HCT116 (cell line): ENCODE measurements at regions not wholly inside any gene's neighbourhood (a gene's known extent, or its start where the extent isn't known, plus 50 kb on each side); places are given as distances from the start of the nearest gene placed in this dataset.

Experiments used
- ATAC-seq: fragments of 200-7000 bp; cut with Tn5 transposase; 2 replicates; pipeline ENCODE4 v1.9.1; 2020; ENCODE audit warnings: mild to moderate bottlenecking, moderate library complexity
- BruUV-seq: library from RNA; stranded (reverse); fragments of 400-500 nt; replicated peaks from 2 replicates; lab custom pipeline; 2021; lab: Mats Ljungman, UMichigan
- CTCF ChIA-PET: fragments of 300-600 bp; sonication (Branson Sonifier 250); formaldehyde crosslinking; loops from one replicate; lab custom pipeline; 2021; ENCODE audit warnings: antibody characterized with exemption; lab: Charles Lee
- POLR2A ChIA-PET: fragments of 300-600, 350-600 bp; sonication (Branson Sonifier 250); formaldehyde crosslinking; loops from one replicate; lab custom pipeline; 2021; ENCODE audit warnings: antibody characterized with exemption; lab: Charles Lee
- RAD21 ChIA-PET, 2 experiments: fragments of 300-600 bp; sonication (Branson Sonifier 250); formaldehyde crosslinking; loops; one replicate each; lab custom pipeline; 2023; ENCODE audit warnings: low total read pairs in 2 of 2; ENCODE audit not compliant: uncharacterized antibody in 2 of 2, unreplicated experiment in 2 of 2, low non-redundant PET in 1 of 2; lab: Charles Lee
- DNase-seq: peaks from one replicate; pipeline ENCODE4 v3.0.0-alpha.2; 2010; ENCODE audit warnings: low read depth, low spot score
- H2AFZ ChIP-seq: fragments of 200-600 bp; shearing (Covaris generic), sonication (generic); 2 replicates; pipeline ENCODE4 v1.6.1; 2017; ENCODE audit warnings: low read depth, mixed run types, mixed read lengths, antibody characterized with exemption, low read length; ENCODE audit not compliant: poor library complexity, severe bottlenecking
- H3K27ac ChIP-seq: 2 replicates; pipeline ENCODE4 v1.5.1; 2012; ENCODE audit warnings: low read depth, low read length
- H3K27me3 ChIP-seq: fragments of 200-600 bp; sonication (generic); 2 replicates; pipeline ENCODE4 v1.6.1; 2016; ENCODE audit warnings: mixed run types, low read length, mixed read lengths; ENCODE audit not compliant: insufficient read depth
- H3K36me3 ChIP-seq, 2 experiments: fragments of 200-500 bp in 1 of 2; fragments of 200-600 bp in 1 of 2; sonication (Bioruptor generic) in 1 of 2; sonication (generic) in 1 of 2; 2 replicates each; pipeline versions ENCODE4 v1.5.1 to v1.6.1; 2014 to 2016; ENCODE audit warnings: low read length in 2 of 2, inconsistent platforms in 1 of 2, mixed read lengths in 1 of 2, mixed run types in 1 of 2; ENCODE audit not compliant: insufficient read depth in 2 of 2, control insufficient read depth in 1 of 2
- H3K4me1 ChIP-seq, 2 experiments: fragments of 200-600 bp in 1 of 2; sonication (generic) in 1 of 2; 2 replicates each; pipeline versions ENCODE4 v1.5.1 to v1.6.1; 2012 to 2017; ENCODE audit warnings: low read length in 2 of 2, inconsistent platforms in 1 of 2, mild to moderate bottlenecking in 1 of 2, mixed read lengths in 1 of 2, mixed run types in 1 of 2, moderate library complexity in 1 of 2; ENCODE audit not compliant: insufficient read depth in 2 of 2, control insufficient read depth in 1 of 2
- H3K4me2 ChIP-seq: fragments of 200-600 bp; sonication (generic); 2 replicates; pipeline ENCODE4 v1.6.1; 2017; ENCODE audit warnings: mixed run types, low read length, mixed read lengths
- H3K4me3 ChIP-seq, 2 experiments: fragments of 200-600 bp in 1 of 2; sonication (generic) in 1 of 2; replicated peaks in 1 of 2; 2 replicates each; pipeline ENCODE4 v1.5.1; 2011 to 2016; ENCODE audit warnings: low read length in 2 of 2, control low read depth in 1 of 2, low read depth in 1 of 2, mild to moderate bottlenecking in 1 of 2, mixed read lengths in 1 of 2, mixed run types in 1 of 2
- H3K79me2 ChIP-seq: fragments of 200-600 bp; sonication (generic); 2 replicates; pipeline ENCODE4 v1.6.1; 2017; ENCODE audit warnings: mild to moderate bottlenecking, mixed run types, low read length, moderate library complexity, mixed read lengths; ENCODE audit not compliant: insufficient read depth
- H3K9ac ChIP-seq: fragments of 200-600 bp; sonication (generic); 2 replicates; pipeline ENCODE4 v1.6.1; 2016; ENCODE audit warnings: low read length, mixed read lengths
- H3K9me2 ChIP-seq: fragments of 200-600 bp; sonication (generic), shearing (Covaris generic); 2 replicates; pipeline ENCODE4 v1.6.1; 2017; ENCODE audit warnings: mixed run types, mild to moderate bottlenecking, moderate library complexity; ENCODE audit not compliant: insufficient read depth
- H3K9me3 ChIP-seq, 2 experiments: fragments of 200-500 bp in 1 of 2; fragments of 200-600 bp in 1 of 2; sonication (Bioruptor generic) in 1 of 2; sonication (generic) in 1 of 2; 2 replicates each; pipeline ENCODE4 v1.6.1; 2014 to 2017; ENCODE audit warnings: low read length in 2 of 2, mixed read lengths in 2 of 2, inconsistent platforms in 1 of 2, low read depth in 1 of 2, mild to moderate bottlenecking in 1 of 2, mixed run types in 1 of 2, moderate library complexity in 1 of 2; ENCODE audit not compliant: control insufficient read depth in 1 of 2, insufficient read depth in 1 of 2
- H4K20me1 ChIP-seq: fragments of 200-600 bp; sonication (generic), shearing (Covaris generic); 2 replicates; pipeline ENCODE4 v1.6.1; 2017; ENCODE audit warnings: mixed run types, mild to moderate bottlenecking, moderate library complexity; ENCODE audit not compliant: insufficient read depth
- CEBPB ChIP-seq: IDR thresholded peaks from 2 replicates; pipeline ENCODE4 v1.6.1; 2012; ENCODE audit warnings: low read depth
- CTCF ChIP-seq, 3 experiments: fragments of 200-600 bp in 1 of 3; sonication (generic) in 1 of 3; IDR thresholded peaks in 2 of 3; conservative IDR thresholded peaks in 1 of 3; 2 replicates each; pipeline ENCODE4 v1.5.1; 2012 to 2017; ENCODE audit warnings: low read depth in 2 of 3, low read length in 2 of 3, antibody characterized with exemption in 1 of 3, borderline replicate concordance in 1 of 3, control low read depth in 1 of 3, mild to moderate bottlenecking in 1 of 3, mixed read lengths in 1 of 3, mixed run types in 1 of 3, moderate library complexity in 1 of 3; ENCODE audit not compliant: insufficient read depth in 1 of 3
- EGR1 ChIP-seq: IDR thresholded peaks from 2 replicates; pipeline ENCODE4 v1.6.1; 2012; ENCODE audit warnings: low read depth
- ELF1 ChIP-seq: IDR thresholded peaks from 2 replicates; pipeline ENCODE4 v1.6.1; 2012; ENCODE audit warnings: low read depth, borderline replicate concordance
- EZH2 ChIP-seq: fragments of 200-600 bp; sonication (generic); IDR thresholded peaks from 2 replicates; pipeline ENCODE4 v1.6.1; 2017; ENCODE audit warnings: antibody characterized with exemption, mixed run types
- EZH2phosphoT487 ChIP-seq: fragments of 200-600 bp; IDR thresholded peaks from 2 replicates; pipeline ENCODE4 v1.6.1; 2018; ENCODE audit warnings: antibody characterized with exemption, borderline replicate concordance
- JUND ChIP-seq: IDR thresholded peaks from 2 replicates; pipeline ENCODE4 v1.6.1; 2012
- MAX ChIP-seq: IDR thresholded peaks from 2 replicates; pipeline ENCODE4 v1.6.1; 2012
- POLR2A ChIP-seq: IDR thresholded peaks from 2 replicates; pipeline ENCODE4 v1.7.0; 2011; ENCODE audit warnings: borderline replicate concordance; ENCODE audit not compliant: insufficient read depth, insufficient read length; ENCODE audit errors: extremely low read depth
- POLR2AphosphoS5 ChIP-seq: IDR thresholded peaks from 2 replicates; pipeline ENCODE4 v1.6.1; 2011; ENCODE audit warnings: mild to moderate bottlenecking, low read depth, low read length, moderate library complexity
- RAD21 ChIP-seq: IDR thresholded peaks from 2 replicates; pipeline ENCODE4 v1.6.1; 2012; ENCODE audit warnings: low read depth, mild to moderate bottlenecking
- REST ChIP-seq: IDR thresholded peaks from 2 replicates; pipeline ENCODE4 v1.6.1; 2012; ENCODE audit warnings: low read depth
- SIN3A ChIP-seq: IDR thresholded peaks from 2 replicates; pipeline ENCODE4 v1.6.1; 2012; ENCODE audit warnings: low read depth
- SP1 ChIP-seq: IDR thresholded peaks from 2 replicates; pipeline ENCODE4 v1.6.1; 2012; ENCODE audit warnings: low read depth
- TCF7L2 ChIP-seq: IDR thresholded peaks from 2 replicates; pipeline ENCODE4 v1.7.0; 2011; ENCODE audit warnings: borderline replicate concordance, inconsistent platforms; ENCODE audit not compliant: insufficient read depth, insufficient read length; ENCODE audit errors: extremely low read depth
- YY1 ChIP-seq: IDR thresholded peaks from 2 replicates; pipeline ENCODE4 v1.6.1; 2011; ENCODE audit warnings: low read length, low read depth, moderate library complexity, mild to moderate bottlenecking; ENCODE audit not compliant: insufficient replicate concordance; ENCODE audit errors: extremely low read depth
- ZBTB33 ChIP-seq: IDR thresholded peaks from 2 replicates; pipeline ENCODE4 v1.6.1; 2011; ENCODE audit warnings: mild to moderate bottlenecking, low read length, moderate library complexity; ENCODE audit not compliant: insufficient replicate concordance; ENCODE audit errors: extremely low read depth
- ZFX ChIP-seq: fragments of 450-650 bp; IDR thresholded peaks from 2 replicates; pipeline ENCODE4 v1.6.1; 2017
- intact Hi-C: fragments of 100-400 bp; cut with micrococcal nuclease; formaldehyde crosslinking; loops from 2 replicates; pipeline ENCODE4 v1.10.0; 2022

- TF ChIP-seq MAX = no peak
These were observed 391.0 kb downstream of the CBLN4 start (continued) for GRCh38 chr20:55614220-55614757.

GRCh38 chr20:55610756-55611155, 394.6 kb downstream of the CBLN4 start:
- POLR2A ChIA-PET = no interaction called here
- H3K27ac ChIP-seq = no peak overlapping the region
- RAD21 ChIA-PET = no interaction called here
- no peaks in the 10 kb centered on the region for H3K79me2 ChIP-seq
- H4K20me1 ChIP-seq = no peaks in the 10 kb centered on the region
- intact Hi-C loops = no loop called here
- TF ChIP-seq ZBTB33 = no peak
- no peak for TF ChIP-seq TCF7L2
- TF ChIP-seq POLR2A = no peak
- no peak for TF ChIP-seq SP1
- no peak for TF ChIP-seq MAX
- TF ChIP-seq RAD21 = no peak
- TF ChIP-seq REST = no peak
- TF ChIP-seq JUND = no peak
- TF ChIP-seq EZH2phosphoT487 = no peak
- no peak for TF ChIP-seq CEBPB
- no peak for TF ChIP-seq CTCF (IDR thresholded peaks at IDR 0.05 in 2 of 3, conservative IDR thresholded peaks at IDR 0.05 in 1 of 3; ENCODE audit: borderline replicate concordance in 1 of 3, insufficient read depth in 1 of 3, low read depth in 2 of 3, low read length in 2 of 3)
- TF ChIP-seq ZFX = no peak
- TF ChIP-seq EGR1 = no peak
- TF ChIP-seq EZH2 = no peak
- TF ChIP-seq YY1 = no peak
- no peak for TF ChIP-seq SIN3A
- no peak for TF ChIP-seq ELF1
- TF ChIP-seq POLR2AphosphoS5 = no peak
- TF ChIP-seq, all 23 proteins: peak for 0
- CTCF ChIA-PET = no interaction called here
- Histone ChIP-seq H3K4me2 (no peak overlapping the region), H3K9me2 (no peaks in the 10 kb centered on the region), H3K36me3 (no peaks in the 10 kb centered on the region), H3K9me3 (peaks cover 16 to 21% of the 10 kb centered on the region in 2 experiments; a peak in 2 of 4 replicates), H3K27me3 (no peaks in the 10 kb centered on the region), H3K4me3 (no peak overlapping the region), H3K9ac (no peak overlapping the region), H2AFZ (no peak overlapping the region), H3K4me1 (no peaks in the 10 kb centered on the region)
- ATAC-seq (no peak), DNase-seq (no peak)
- no TSS peak for BruUV-seq
